ENCODE measurements at regions not wholly inside any gene's neighbourhood (a gene's known extent, or its start where the extent isn't known, plus 50 kb on each side); places are given as distances from the start of the nearest gene placed in this dataset.

DNA sequence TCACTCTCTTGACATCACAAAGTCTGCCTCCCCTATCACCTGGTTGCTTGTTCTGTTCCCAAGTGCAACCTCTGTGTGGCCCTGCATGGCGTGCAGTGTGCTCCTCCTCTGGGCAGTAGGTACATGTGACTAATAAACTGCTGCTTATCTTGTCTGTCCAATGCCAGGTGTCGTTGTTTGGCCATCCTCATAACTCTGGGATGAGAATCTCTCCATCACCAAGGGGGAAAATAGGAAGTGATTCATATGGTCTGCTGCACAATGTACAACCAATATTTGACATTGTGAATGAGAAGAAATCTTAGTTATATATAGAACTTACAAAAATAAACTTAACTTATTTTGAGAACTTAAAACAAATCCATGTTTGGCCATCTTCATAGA, 135.2 kb downstream of the INHBA start:
- no peak for TF ChIP-seq POLR2A (IDR thresholded peaks at IDR 0.05)
- TF ChIP-seq, protein P1, sequence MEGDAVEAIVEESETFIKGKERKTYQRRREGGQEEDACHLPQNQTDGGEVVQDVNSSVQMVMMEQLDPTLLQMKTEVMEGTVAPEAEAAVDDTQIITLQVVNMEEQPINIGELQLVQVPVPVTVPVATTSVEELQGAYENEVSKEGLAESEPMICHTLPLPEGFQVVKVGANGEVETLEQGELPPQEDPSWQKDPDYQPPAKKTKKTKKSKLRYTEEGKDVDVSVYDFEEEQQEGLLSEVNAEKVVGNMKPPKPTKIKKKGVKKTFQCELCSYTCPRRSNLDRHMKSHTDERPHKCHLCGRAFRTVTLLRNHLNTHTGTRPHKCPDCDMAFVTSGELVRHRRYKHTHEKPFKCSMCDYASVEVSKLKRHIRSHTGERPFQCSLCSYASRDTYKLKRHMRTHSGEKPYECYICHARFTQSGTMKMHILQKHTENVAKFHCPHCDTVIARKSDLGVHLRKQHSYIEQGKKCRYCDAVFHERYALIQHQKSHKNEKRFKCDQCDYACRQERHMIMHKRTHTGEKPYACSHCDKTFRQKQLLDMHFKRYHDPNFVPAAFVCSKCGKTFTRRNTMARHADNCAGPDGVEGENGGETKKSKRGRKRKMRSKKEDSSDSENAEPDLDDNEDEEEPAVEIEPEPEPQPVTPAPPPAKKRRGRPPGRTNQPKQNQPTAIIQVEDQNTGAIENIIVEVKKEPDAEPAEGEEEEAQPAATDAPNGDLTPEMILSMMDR (IDR thresholded peaks at IDR 0.05), result no peak
- TF ChIP-seq POLR2AphosphoS5 (IDR thresholded peaks at IDR 0.05), result no peak
- TF ChIP-seq EP300 (IDR thresholded peaks at IDR 0.05), result no peak
- WGBS, 5 donors, result 59 to 96% (median 71%) methylated on average over 2 of the region's 2 CpGs
- Histone ChIP-seq H3K9me3 (no peaks in the 10 kb centered on the region), H3K36me3 (no peaks in the 10 kb centered on the region), H3K27me3 (peaks cover 0 to 10% (median 0%) of the 10 kb centered on the region in 3 donors), H3K4me1 (no peaks in the 10 kb centered on the region), H3K4me3 (no peak overlapping the region), H3K27ac (no peak overlapping the region)
- intact Hi-C loops (cut with DNase I; ENCODE audit: low total_unique reads), result no loop called here
- no peak for DNase-seq

DNA sequence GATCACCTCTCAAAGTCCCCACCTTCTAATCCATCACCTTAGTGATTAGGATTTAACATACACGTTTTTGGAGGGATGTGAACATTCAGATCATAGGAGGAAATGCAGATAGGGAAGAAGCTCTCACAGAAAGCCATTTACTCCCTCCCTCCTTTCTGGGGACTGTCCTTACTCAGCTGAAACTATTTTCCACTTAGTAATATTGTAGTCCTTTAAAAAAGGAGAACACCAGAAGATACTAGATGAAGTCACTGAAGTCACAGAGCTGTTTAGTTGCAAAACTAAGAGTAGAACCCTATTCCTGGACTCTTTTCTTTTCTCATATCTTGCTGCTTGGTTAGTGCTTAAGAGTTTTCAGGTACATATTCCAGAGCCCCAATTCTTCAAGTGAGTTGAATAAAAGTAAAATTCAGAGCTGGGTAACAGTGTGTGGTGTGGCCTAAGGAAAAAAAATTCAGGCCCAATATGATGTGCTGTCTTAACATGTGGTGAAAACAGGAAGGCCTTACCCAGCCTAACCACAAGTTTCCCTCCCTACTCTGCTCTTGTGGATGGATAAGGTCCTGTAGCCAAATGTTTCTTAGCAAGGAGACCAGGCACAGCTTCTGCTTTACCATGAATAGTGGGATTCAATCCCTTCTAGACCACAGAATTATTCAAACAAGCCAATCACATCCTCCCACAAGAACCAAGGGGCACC, 135.7 kb downstream of the INHBA start:
- TF ChIP-seq EP300 (IDR thresholded peaks at IDR 0.05) (no peak), POLR2AphosphoS5 (IDR thresholded peaks at IDR 0.05) (no peak)
- TF ChIP-seq, protein P1 (IDR thresholded peaks at IDR 0.05), result no peak
- intact Hi-C loops (cut with DNase I; ENCODE audit: low total_unique reads), result no loop called here
- H3K36me3 ChIP-seq, result no peaks in the 10 kb centered on the region
- no peaks in the 10 kb centered on the region for H3K9me3 ChIP-seq
- no peak for DNase-seq
- no peaks in the 10 kb centered on the region for H3K4me1 ChIP-seq
- no peak overlapping the region for H3K27ac ChIP-seq
- 21 to 43% (median 27%) methylated on average over 1 of the region's 1 CpG for WGBS, 5 donors
- no peak overlapping the region for H3K4me3 ChIP-seq
- H3K27me3 ChIP-seq, result peaks cover 0 to 10% (median 0%) of the 10 kb centered on the region in 3 donors

DNA sequence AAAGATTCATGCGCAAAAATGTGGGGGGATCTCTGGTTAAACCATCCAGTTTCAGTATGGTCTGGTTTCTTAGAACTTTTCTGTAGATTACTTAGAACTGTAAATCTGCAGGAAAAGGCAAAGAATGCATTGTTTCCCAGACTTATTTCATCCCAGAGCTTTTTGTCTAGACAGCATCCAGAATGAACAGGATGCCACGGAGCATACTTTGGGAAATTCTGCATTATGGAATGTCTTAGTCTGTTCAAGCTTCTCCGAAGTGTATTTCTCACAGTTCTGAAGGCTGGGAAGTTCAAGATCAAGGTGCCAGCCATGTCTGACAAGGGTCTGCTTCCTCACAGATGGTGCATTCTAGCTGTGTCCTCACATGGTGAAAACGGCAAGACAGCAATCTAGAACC, 136.3 kb downstream of the INHBA start:
- intact Hi-C loops (cut with DNase I; ENCODE audit: low total_unique reads), result no loop called here
- Histone ChIP-seq H3K27me3 (peaks cover 0 to 10% (median 0%) of the 10 kb centered on the region in 3 donors), H3K4me3 (no peak overlapping the region), H3K9me3 (no peaks in the 10 kb centered on the region), H3K36me3 (no peaks in the 10 kb centered on the region), H3K27ac (no peak overlapping the region), H3K4me1 (no peaks in the 10 kb centered on the region)
- DNase-seq, result no peak
- whole genome bisulfite sequencing, 5 donors, result 74 to 94% (median 87%) methylated on average over 4 of the region's 4 CpGs
- TF ChIP-seq POLR2AphosphoS5 (IDR thresholded peaks at IDR 0.05) (no peak), EP300 (IDR thresholded peaks at IDR 0.05) (no peak), POLR2A (IDR thresholded peaks at IDR 0.05) (no peak)
- TF ChIP-seq, protein P1 (IDR thresholded peaks at IDR 0.05), result no peak

DNA sequence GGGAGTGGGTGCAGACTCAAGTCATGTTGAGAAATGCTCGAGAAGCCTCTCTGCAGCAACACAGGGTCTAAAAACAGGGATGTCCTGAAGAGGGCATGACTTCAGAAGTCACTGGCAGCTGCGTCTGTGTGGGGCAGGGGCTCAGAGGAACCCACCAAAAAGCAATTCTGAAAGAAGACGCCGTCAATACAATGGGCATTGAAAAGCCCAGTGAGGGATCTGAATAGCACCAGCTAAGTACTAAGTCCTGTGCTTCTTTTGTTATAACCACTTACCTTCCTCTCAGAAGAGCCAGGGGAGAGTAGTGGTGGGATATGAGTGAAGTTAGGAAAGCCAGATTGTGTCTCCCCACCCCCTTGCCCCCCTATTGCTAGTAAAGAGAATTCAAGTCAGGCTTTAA, 137.2 kb downstream of the INHBA start:
- TF ChIP-seq, protein P1 (IDR thresholded peaks at IDR 0.05), result no peak
- TF ChIP-seq POLR2AphosphoS5 (IDR thresholded peaks at IDR 0.05) (no peak), EP300 (IDR thresholded peaks at IDR 0.05) (no peak), POLR2A (IDR thresholded peaks at IDR 0.05) (no peak)
- Histone ChIP-seq H3K9me3 (no peaks in the 10 kb centered on the region), H3K36me3 (no peaks in the 10 kb centered on the region), H3K27me3 (peaks cover 0 to 10% (median 0%) of the 10 kb centered on the region in 3 donors), H3K27ac (no peak overlapping the region), H3K4me1 (no peaks in the 10 kb centered on the region), H3K4me3 (no peak overlapping the region)
- intact Hi-C loops (cut with DNase I; ENCODE audit: low total_unique reads), result no loop called here
- 66 to 75% (median 73%) methylated on average over 4 of the region's 4 CpGs for WGBS, 5 donors
- no peak for DNase-seq

Measured in stomach (tissue), 8 donors.